T-helper 2 cell treated with Interferon-gamma antibody and Interleukin-4, amounts not matched to agents 5 μg/mL and 100 μg/mL, for 36 hours (primary cell): ENCODE measurements at regions not wholly inside any gene's neighbourhood (a gene's known extent, or its start where the extent isn't known, plus 50 kb on each side); places are given as distances from the start of the nearest gene placed in this dataset.

Experiments
- DNase-seq: peaks from one replicate; pipeline ENCODE4 v3.0.0; 2021; ENCODE audit warnings: low spot score
- H3K27ac Mint-ChIP-seq: one replicate; pipeline ENCODE4 v1.8.0; 2021; ENCODE audit warnings: mild to moderate bottlenecking, mixed read lengths
- H3K27me3 Mint-ChIP-seq: one replicate; pipeline ENCODE4 v1.8.0; 2021; ENCODE audit warnings: low read depth, mixed read lengths
- H3K36me3 Mint-ChIP-seq: one replicate; pipeline ENCODE4 v1.8.0; 2021; ENCODE audit warnings: low read depth, mixed read lengths
- H3K4me1 Mint-ChIP-seq: one replicate; pipeline ENCODE4 v1.8.0; 2021; ENCODE audit warnings: low read depth, mixed read lengths
- H3K4me3 Mint-ChIP-seq: one replicate; pipeline ENCODE4 v1.8.0; 2022; ENCODE audit warnings: mild to moderate bottlenecking, moderate library complexity, mixed read lengths
- H3K9me3 Mint-ChIP-seq: one replicate; pipeline ENCODE4 v1.8.0; 2021; ENCODE audit warnings: mixed read lengths

DNA sequence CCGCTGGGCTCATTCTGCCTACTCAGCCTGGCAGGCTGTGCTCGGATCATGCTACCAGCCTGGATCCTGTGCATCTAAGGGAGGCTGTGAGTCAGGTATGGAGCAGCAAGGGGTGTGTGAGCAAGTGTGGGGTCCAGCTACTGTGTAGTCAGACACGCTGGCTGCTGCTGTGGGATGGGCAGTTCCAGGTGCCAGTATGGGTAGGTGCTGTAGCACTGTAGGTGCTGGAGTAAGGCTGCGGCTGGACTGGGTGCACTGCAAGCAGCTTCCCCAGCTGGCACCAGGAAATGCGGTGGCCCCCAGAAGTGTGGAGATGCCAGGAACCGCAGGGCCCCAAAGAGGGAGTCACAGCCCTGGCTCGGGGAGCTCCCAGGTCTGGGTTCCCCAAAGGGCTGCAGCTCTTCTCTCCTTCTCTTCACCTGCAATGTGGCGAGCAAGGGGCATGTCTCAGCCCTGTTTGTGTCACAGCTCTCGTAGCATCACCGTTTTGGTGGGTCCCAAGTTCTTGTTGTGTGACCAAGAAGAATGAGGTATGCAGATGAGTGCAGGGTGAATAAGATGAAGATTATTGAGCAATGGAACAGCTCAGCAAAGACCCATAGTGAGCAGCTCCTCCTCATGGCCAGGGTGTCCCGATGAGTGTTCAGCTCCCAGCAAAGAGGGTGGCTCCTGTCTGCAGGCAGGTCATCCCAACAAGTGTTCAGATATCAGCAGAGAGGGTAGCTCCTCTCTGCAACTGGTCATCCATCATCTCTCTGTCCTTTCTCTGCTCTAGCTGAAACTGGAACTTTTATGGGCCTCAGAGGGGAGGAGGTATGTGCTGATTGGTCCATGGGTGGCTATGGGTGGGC, 462.9 kb downstream of the TBC1D22A start:
- Mint-ChIP-seq H3K27ac (no peak overlapping the region), H3K36me3 (no peaks in the 10 kb centered on the region), H3K9me3 (peaks cover 2% of the 10 kb centered on the region), H3K27me3 (no peaks in the 10 kb centered on the region), H3K4me3 (no peak overlapping the region), H3K4me1 (no peaks in the 10 kb centered on the region)
- no peak for DNase-seq
